COLO829 (cell line): ENCODE measurements at regions not wholly inside any gene's neighbourhood (a gene's known extent, or its start where the extent isn't known, plus 50 kb on each side); places are given as distances from the start of the nearest gene placed in this dataset.

ENCODE experiments used
- DNase-seq: peaks from one replicate; pipeline ENCODE4 v3.0.0; 2012; ENCODE audit warnings: low spot score

GRCh38 chr6:129967427-129967826 lies 51.0 kb upstream of the L3MBTL3 start:
- no peak for DNase-seq

GRCh38 chr6:129966125-129966524 lies 52.3 kb upstream of the L3MBTL3 start:
- DNase-seq: no peak

DNA sequence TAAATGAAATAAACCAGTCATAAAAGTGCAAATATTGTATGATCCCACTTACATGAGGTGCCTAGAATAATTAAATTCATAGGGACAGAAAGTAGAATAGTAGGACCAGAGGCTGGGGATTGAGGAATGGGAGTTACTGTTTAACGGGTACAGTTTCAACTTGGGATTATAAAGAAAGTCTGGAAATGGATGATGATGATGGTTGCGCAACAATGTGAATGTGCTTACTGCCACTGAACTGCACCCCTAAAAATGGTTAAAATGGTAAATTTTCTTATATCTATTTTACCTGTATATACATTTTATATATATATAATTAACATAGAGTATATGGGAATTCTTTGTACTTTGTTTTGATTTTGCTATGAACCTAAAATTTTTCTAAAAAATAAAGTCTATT lies 53.3 kb upstream of the L3MBTL3 start:
- DNase-seq: no peak

DNA sequence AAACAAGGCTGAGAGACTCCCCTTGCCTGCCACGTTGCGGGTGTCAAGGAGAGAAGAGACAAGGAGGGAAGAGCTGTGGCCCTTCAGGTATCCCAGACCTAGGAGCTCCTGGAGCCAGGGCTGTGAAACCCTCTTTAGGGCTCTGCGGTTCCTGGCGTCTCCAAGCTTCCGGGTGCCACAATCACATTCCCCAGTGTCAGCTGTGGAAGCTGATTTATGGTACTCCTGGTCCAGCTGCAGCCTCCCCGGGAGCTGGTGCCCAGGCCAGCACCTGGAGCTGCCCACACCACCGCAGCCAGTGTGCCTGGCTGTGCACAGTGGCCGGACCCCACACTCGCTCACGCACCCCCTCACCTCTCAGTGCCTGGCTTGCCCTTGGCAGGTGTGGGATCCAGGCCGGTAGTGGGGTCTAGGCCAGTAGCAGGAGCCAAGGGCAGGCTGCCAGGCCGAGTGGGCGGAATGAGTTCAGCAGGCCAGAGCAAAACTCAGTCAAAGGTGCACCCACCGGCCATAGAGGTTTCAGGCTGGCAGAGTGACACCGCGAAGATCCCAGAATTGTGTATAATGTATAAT lies 58.9 kb upstream of the L3MBTL3 start:
- DNase-seq: no peak

- no peak for DNase-seq
Measured at GRCh38 chr6:129957941-129958898, 60.2 kb upstream of the L3MBTL3 start.

DNA sequence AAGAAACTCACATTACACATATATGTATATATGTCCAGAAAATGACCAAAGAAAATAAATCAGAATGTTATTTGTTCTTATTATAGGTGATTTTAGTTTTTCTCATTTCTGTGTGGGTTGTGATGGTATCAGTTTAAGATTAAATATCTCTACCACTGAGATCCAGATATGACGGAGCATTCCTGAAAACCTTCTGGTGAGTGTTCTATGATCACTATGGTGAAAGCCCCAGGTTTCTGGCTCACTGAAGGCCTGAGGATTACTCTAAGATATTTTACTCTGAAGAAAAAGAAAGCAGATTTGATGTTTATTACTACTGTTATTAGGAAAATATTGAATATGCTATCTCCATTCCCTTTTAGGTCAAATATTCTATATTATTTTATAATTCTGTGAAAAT lies 62.8 kb upstream of the L3MBTL3 start:
- DNase-seq: no peak

DNA sequence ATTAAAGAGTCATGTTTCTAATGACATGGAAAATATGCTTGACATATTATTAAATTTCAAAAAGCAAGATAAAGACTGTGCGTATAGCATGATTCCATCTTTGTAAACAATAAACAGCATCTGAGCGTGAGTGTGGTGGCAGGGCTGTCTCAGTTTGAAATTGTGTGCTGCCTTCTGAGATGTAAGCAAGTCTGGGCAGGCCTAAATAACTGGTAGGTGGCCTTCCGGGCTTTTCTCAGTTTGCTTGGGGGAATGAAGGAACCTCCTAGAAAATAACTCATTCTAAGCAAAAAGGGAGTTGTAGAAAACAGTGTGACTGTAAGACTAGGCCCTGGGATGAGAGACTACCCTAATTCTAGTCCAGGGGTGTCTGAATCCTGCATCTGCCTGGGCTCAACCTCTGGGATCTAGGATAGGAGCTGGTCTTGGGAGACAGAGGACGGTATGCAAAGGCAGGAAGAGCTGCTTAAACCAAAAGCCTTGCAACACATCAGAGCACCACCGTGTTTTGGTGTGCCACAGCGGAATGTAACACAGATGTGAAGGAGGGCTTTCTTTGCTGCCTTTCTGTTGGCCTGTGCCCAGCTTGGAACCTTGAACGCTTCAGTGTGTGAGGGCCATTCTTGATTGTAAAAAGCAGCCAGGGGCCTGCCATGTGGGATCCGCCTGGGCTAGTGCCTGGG lies 63.5 kb upstream of the L3MBTL3 start:
- no peak for DNase-seq

DNA sequence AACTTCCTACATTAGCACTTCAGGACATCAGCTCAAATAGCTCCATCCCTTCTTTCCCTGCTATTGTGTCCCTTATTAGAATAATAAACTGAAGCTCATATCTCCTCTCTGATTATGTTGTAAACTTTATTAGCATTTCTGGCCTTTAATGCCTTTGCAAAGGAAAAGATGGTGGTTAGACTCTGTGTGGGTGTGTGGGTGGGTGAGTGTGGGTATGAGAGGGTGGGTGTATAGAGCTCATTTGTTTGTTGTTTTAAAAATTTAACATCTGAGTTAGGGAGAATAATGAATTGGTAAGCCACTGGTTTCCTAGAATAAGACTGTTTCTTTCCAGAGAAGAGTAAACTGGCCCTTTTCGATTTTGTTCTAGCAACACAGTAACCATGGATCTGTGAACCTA lies 70.6 kb upstream of the L3MBTL3 start:
- no peak for DNase-seq

GRCh38 chr6:129946439-129947140 lies 71.8 kb upstream of the L3MBTL3 start:
- no peak for DNase-seq

DNA sequence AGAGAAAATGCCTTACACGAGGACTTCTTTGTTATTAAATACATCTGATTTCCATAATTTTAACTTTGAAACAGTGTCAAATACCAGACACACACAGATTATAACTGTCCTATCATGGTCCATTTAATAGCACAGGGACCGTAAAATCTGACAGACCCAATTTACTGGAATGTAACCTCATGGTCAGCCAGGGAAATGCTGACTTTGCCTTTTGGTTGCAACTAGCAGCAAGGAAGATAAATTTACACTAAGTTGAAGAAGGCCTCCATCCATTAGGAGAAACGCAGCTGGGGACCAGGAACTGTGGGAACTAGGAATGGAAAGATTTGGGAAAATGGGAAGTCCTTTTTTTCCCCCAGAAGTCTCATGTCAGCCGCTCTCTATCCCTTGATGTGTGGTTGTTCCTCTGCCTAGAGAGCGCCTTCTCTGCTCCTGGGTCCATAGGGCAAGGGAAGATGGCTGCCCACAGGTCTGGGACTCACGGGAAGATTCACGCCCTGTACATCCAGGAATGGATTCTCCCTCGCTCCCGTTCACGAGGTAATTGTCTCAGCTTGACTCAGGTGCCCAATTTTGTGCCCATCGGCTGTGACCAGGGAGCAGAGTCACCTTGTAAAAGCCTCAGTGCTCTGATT lies 74.6 kb upstream of the L3MBTL3 start:
- DNase-seq: no peak

- DNase-seq: no peak
Measured at GRCh38 chr6:129940454-129941195, 77.8 kb upstream of the L3MBTL3 start.

- no peak for DNase-seq
Measured at GRCh38 chr6:129938249-129939020, 77.3 kb upstream of the TMEM244 start.

DNA sequence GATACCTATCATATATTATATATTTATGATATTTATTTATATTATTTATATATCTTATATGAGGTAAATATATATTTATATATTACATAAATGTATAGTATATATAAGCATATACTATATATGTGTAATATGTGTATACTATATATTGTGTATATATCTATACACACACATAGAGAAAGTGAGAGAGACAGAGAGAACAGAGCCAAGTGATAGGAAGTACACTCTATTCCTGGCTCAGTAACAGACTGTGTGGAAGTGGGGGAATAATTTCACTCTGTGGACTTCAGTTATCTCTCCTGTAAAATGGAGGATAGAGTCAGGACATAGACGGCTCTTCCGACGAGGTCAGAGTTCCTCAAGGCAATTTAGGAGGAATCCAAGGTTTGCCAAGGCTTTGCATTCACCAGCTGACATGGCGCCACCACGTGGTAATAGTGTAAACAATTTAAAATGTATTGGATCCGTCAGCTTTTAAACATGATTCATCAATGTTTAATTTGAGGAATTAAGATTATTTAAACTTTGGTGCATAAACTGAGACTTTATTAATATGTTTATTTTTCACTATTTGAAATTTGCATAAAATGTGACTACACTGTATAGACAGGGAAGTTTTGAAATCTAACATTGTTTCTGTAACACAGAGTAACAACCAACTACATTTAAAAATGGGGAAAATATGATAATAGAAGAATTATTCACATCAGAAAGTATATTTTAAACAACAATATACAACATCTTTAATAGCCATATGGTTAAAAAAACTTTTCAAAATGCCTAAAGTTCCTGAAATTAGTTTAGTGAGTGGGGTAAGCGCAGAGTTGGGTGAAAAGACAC lies 75.4 kb upstream of the TMEM244 start:
- peak; percentile 19 for DNase-seq

DNA sequence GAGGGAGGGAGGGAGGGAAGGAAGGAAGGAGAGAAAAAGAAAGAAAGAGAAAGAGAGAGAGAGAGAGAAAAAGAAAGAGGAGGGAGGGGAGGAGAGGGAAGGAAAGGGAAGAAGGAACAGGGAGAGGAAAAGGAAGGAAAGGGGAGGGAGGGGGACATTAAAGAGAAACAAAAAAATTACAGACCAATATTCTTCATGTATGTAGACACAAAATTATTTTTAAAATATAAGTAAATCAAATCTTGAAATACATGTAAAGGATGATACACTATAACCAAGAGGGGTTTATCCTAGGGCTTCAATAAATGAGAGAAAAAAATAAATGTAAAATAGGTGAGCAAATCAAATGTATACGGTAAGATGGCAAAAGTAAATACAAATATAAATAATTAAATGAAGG lies 71.2 kb upstream of the TMEM244 start:
- DNase-seq: no peak

DNA sequence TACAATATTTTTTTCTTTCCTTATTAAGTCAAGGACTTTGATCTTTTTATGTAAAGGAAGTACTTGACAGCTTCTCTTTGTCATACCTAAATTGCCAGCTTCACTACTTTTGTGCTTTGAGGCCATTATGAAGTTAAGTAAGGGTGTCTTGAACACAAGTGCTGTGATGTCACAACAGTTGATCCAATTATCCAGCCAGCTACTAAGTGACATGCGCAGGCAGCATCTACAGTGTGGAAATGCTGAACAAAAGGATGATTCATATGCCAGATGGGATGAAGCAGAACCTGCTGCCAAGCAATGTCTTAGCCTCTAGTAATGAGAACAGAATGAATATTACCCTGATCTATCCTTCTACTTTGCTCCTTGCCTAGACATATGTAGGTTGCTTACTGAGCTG lies 68.3 kb upstream of the TMEM244 start:
- DNase-seq: peak; percentile 44

DNA sequence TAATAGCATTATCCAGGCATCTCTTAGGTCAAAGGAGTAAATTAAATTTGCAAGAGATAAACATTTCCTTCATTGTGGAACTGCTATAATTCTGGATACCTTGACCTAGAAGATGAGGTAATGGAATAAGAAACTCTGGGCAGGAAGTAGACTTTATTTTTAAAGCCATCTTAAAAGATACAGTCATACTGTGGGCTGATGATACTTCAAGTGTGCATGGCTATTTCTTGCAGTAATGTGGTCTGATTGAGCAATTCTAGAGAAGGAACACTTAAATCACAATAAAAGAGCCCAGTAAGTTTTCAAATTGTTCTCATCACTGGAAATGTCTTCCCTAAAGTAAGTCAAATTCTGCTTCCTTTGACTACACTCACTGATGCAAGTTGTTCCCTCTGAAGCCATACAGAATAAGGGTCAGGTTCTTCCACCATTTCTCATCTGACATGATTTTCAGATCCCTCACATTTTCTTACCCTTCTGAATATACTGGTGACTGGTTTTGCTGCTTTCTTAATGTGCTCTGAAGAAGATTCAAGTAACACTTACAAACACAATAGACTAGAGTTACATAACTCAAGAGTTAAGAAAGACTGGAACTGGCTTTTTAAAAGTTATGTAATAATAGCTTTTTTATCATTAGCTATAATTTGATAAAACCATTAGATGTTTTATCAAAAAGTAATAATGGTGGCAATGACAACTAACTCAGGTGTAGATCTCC lies 62.6 kb upstream of the TMEM244 start:
- DNase-seq: no peak

- DNase-seq: no peak
Measured at GRCh38 chr6:129921169-129921817, 60.2 kb upstream of the TMEM244 start.

- no peak for DNase-seq
Measured at GRCh38 chr6:129920103-129920798, 59.1 kb upstream of the TMEM244 start.
